Kidney (tissue), 13 donors: ENCODE measurements at regions not wholly inside any gene's neighbourhood (a gene's known extent, or its start where the extent isn't known, plus 50 kb on each side); places are given as distances from the start of the nearest gene placed in this dataset.

ENCODE experiments used
- DNase-seq, 5 donors: peaks; one replicate each; pipeline ENCODE4 v3.0.0-alpha.2; 2013 to 2020
- FAIRE-seq: peaks from 2 replicates; lab custom pipeline; 2012; peaks lifted over from hg19 to GRCh38; lab: Jason Lieb, UNC
- H3K27ac ChIP-seq, 2 donors: one replicate each; pipeline ENCODE4 v1.7.0; 2013; ENCODE audit warnings: low read depth in 2 of 2, low read length in 2 of 2, inconsistent platforms in 1 of 2
- H3K27me3 ChIP-seq: one replicate; pipeline ENCODE4 v1.7.1; 2013; ENCODE audit warnings: low read length, inconsistent platforms; ENCODE audit not compliant: control insufficient read depth, insufficient read depth
- H3K36me3 ChIP-seq, 3 donors: one replicate each; pipeline versions ENCODE4 v1.7.0 to v1.7.1; 2013; ENCODE audit warnings: low read length in 3 of 3, control low read depth in 1 of 3, inconsistent platforms in 1 of 3; ENCODE audit not compliant: insufficient read depth in 3 of 3, control insufficient read depth in 2 of 3
- H3K4me1 ChIP-seq, 3 donors: one replicate each; pipeline versions ENCODE4 v1.7.0 to v1.7.1; 2013; ENCODE audit warnings: low read length in 3 of 3, inconsistent platforms in 1 of 3, low read depth in 1 of 3; ENCODE audit not compliant: control insufficient read depth in 2 of 3, insufficient read depth in 2 of 3
- H3K4me3 ChIP-seq, 3 donors: one replicate each; pipeline versions ENCODE4 v1.7.0 to v1.8.1; 2013; ENCODE audit warnings: low read length in 3 of 3, control low read depth in 1 of 3, inconsistent platforms in 1 of 3
- H3K9ac ChIP-seq, 3 donors: one replicate each; pipeline versions ENCODE4 v1.7.0 to v1.7.1; 2013; ENCODE audit warnings: low read length in 3 of 3, control low read depth in 1 of 3, inconsistent platforms in 1 of 3
- H3K9me3 ChIP-seq, 3 donors: one replicate each; pipeline versions ENCODE4 v1.7.0 to v1.7.1; 2013; ENCODE audit warnings: low read length in 3 of 3, control low read depth in 1 of 3, inconsistent platforms in 1 of 3; ENCODE audit not compliant: control insufficient read depth in 2 of 3, insufficient read depth in 1 of 3
- intact Hi-C: fragments of 100-400 bp; cut with DNase I; formaldehyde crosslinking; loops from one replicate; pipeline ENCODE4 v1.11.1; 2022
- TF ChIP-seq, protein P1 (sequence below): IDR thresholded peaks from 3 replicates; pipeline ENCODE4 v1.5.1; 2012; ENCODE audit warnings: mild to moderate bottlenecking, moderate library complexity, borderline replicate concordance; ENCODE audit not compliant: insufficient read depth; ENCODE audit errors: extremely low read depth
- donor health status: control.
- donor health status: control.
- donor health status: control.
- donor health status: control.
- donor health status: control.
- donor health status: DM: yes; HTN: yes; CAD: no.
- donor health status: Normal renal cell carcinoma (clear cell type).

DNA sequence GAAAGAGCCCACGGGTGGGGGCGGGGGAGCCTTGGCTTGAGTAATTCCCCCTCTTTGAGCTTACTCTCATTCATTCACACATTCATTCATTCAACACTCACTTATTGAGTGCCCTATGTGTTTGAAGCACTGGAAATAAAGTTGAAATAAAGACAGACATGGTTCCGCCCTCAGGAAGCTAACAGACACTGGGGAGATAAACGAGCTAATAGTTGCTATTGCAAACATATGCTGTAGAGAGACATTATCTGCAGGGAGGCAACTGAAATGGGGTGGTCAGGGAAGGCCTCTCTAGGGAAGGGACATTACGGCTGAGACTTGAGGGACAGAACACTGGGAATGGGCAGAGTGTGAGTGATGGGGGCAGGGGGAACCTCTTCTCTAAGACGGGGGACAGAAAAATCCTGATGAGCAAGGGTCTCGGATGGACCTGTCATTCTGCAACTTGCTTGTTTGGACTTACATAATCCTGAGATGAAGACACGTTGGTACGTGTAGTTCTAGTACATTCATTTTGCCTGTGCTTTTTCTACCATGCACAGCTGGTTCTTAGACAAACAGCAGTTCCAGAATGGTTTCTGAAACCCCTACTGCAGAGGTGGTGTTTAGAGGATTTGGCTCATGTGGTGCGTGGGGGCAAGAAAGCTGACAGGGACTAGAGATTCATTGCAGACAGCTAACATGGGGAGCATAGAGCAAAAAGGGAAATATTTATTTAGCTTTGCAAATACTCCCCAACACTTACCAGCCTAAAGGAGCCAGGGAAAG lies 71.1 kb upstream of the BLCAP start:
- Histone ChIP-seq H3K36me3 (no peaks in the 10 kb centered on the region), H3K4me1 (no peaks in the 10 kb centered on the region), H3K9me3 (no peaks in the 10 kb centered on the region), H3K27me3 (no peaks in the 10 kb centered on the region), H3K4me3 (no peak overlapping the region), H3K27ac (no peak overlapping the region), H3K9ac (no peak overlapping the region)
- DNase-seq, result peak in 3 of 5 donors; percentile 17 to 38 (median 26)
- TF ChIP-seq, protein P1, sequence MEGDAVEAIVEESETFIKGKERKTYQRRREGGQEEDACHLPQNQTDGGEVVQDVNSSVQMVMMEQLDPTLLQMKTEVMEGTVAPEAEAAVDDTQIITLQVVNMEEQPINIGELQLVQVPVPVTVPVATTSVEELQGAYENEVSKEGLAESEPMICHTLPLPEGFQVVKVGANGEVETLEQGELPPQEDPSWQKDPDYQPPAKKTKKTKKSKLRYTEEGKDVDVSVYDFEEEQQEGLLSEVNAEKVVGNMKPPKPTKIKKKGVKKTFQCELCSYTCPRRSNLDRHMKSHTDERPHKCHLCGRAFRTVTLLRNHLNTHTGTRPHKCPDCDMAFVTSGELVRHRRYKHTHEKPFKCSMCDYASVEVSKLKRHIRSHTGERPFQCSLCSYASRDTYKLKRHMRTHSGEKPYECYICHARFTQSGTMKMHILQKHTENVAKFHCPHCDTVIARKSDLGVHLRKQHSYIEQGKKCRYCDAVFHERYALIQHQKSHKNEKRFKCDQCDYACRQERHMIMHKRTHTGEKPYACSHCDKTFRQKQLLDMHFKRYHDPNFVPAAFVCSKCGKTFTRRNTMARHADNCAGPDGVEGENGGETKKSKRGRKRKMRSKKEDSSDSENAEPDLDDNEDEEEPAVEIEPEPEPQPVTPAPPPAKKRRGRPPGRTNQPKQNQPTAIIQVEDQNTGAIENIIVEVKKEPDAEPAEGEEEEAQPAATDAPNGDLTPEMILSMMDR, result no peak
- no peak for FAIRE-seq
- intact Hi-C loops, result no loop called here

DNA sequence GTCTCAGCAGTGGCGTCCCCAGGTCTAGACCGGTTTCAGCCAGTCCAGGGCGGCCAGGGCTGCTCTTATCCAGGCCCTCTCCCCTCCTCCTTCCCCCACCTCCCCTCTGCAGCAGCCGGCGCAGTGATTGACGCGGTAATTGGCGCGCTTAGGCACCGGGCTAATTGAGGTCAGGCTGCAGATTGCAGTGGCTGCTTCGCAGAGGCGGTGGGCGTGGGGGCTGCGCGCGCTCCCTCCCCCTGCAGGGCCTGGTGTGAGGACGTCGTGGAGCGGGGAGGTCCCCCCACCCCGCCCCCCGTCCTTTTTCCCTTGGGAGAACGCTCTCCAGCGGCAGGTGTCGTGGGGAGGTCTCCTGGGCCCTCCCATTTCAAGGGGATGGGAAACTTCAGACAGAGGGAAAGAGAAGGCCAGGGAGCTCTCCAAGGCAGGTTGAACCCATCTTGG lies 70.4 kb upstream of the BLCAP start:
- FAIRE-seq, result no peak
- TF ChIP-seq, protein P1, result no peak
- Histone ChIP-seq H3K4me1 (no peaks in the 10 kb centered on the region), H3K36me3 (no peaks in the 10 kb centered on the region), H3K4me3 (no peak overlapping the region), H3K27me3 (no peaks in the 10 kb centered on the region), H3K9me3 (no peaks in the 10 kb centered on the region), H3K27ac (no peak overlapping the region), H3K9ac (no peak overlapping the region)
- intact Hi-C loops, result no loop called here
- DNase-seq, result peak in 4 of 5 donors; percentile 74 to 88 (median 81)

DNA sequence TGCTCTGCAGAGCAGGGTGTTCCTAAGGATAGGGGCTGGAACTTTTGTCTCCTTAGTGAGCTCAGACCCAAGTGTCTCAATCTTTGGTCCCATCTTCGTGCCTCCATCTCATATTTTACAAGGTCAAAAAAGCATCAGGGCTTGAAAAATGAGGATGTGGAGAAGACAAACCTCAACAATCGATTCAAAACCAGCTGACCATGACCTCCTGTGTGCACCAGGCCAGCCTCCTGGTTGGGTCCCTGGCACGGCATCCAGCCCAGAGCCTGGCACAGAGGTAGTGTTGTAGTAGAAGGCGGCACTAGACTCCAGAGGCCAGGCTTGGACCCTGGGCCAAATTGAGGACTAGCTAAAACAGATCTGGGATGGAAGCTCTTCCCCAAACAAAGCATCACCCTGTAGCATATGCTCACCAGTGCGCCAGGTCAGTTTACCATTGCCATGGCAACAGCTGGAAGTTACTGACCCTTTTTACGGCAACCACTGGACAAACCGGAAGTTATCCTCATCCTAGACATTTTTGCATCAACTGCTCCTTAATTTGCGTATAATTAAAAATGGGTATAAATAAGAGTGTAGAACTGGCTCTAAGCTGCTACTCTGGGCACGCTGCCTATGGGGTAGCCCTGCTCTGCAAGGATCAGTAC lies 69.3 kb upstream of the BLCAP start:
- Histone ChIP-seq H3K36me3 (no peaks in the 10 kb centered on the region), H3K4me1 (no peaks in the 10 kb centered on the region), H3K27me3 (no peaks in the 10 kb centered on the region), H3K4me3 (no peak overlapping the region), H3K9me3 (no peaks in the 10 kb centered on the region), H3K9ac (no peak overlapping the region), H3K27ac (no peak overlapping the region)
- FAIRE-seq, result no peak
- intact Hi-C loops, result no loop called here
- TF ChIP-seq, protein P1, result no peak
- peak in 4 of 5 donors; percentile 48 to 72 (median 62) for DNase-seq
